Pancreas (tissue), 10 donors: ENCODE measurements at regions not wholly inside any gene's neighbourhood (a gene's known extent, or its start where the extent isn't known, plus 50 kb on each side); places are given as distances from the start of the nearest gene placed in this dataset.
"Not testable (repeated sequence)": the region's sequence is repeated elsewhere in the genome, so short reads cannot be mapped to it uniquely, and the experiment has no call there.

Experiments used
- ATAC-seq, 4 donors: fragments of 200-7000 bp; cut with Tn5 transposase; one replicate each; pipeline versions ENCODE4 v1.8.0 to v1.9.1; 2020; ENCODE audit warnings: mild to moderate bottlenecking in 4 of 4, moderate library complexity in 4 of 4
- DNase-seq, 6 donors: peaks; one replicate each; pipeline ENCODE4 v3.0.0-alpha.2; 2020
- FAIRE-seq: peaks from 2 replicates; lab custom pipeline; 2012; peaks lifted over from hg19 to GRCh38; lab: Jason Lieb, UNC
- H3K27ac ChIP-seq, 4 donors: fragments of 200-600 bp; sonication (generic); 1 replicate in 3 of 4; 2 replicates in 1 of 4; pipeline versions ENCODE4 v1.5.0 to v1.8.0; 2020
- H3K27me3 ChIP-seq, 4 donors: fragments of 200-600 bp; one replicate each; pipeline ENCODE4 v1.8.0; 2021
- H3K36me3 ChIP-seq, 3 donors: fragments of 200-600 bp; sonication (generic) in 1 of 3; one replicate each; pipeline versions ENCODE4 v1.5.0 to v1.8.0; 2020 to 2021
- H3K4me1 ChIP-seq, 3 donors: fragments of 200-600 bp; one replicate each; pipeline ENCODE4 v1.8.0; 2021
- H3K4me3 ChIP-seq, 4 donors: fragments of 200-600 bp; sonication (generic) in 2 of 4; one replicate each; pipeline versions ENCODE4 v1.5.0 to v1.8.0; 2020 to 2021
- H3K9me3 ChIP-seq, 4 donors: fragments of 200-600 bp; one replicate each; pipeline ENCODE4 v1.8.0; 2021
- CTCF ChIP-seq, 4 donors: fragments of 200-600 bp; sonication (generic) in 3 of 4; IDR thresholded peaks; one replicate each; pipeline versions ENCODE4 v1.5.0 to v1.8.0; 2021; ENCODE audit warnings: antibody characterized with exemption in 4 of 4
- WGBS, 2 donors: extraction: QIAGEN DNeasy Blood & Tissue Kit; methylation state at CpG; one replicate each; pipeline ENCODE4 v1.1.7; 2013; 5-methylcytosine and 5-hydroxymethylcytosine counted together
- intact Hi-C, 3 donors: fragments of 100-400 bp; cut with DNase I; formaldehyde crosslinking; loops; one replicate each; pipeline versions ENCODE4 v1.11.1 to v1.14.2; 2022
- donor health status: healthy with polysubstance abuse.
- donor health status: DM: no; HTN: no; CAD: no; lungs with moderate emphysema.
- donor health status: DM: no; HTN: no; CAD: no.
- donor health status: control.
- donor health status: control.
- donor health status: Bipolar disorder and iron deficiency.
- donor health status: DM: yes; HTN: yes; CAD: no.
- donor health status: DM: no; HTN: no; CAD: no.
- donor health status: DM: no; HTN: no; CAD: no.
- donor health status: DM: yes; HTN: yes; CAD: no.

GRCh38 chr13:24597906-24598670 lies 82.1 kb upstream of the ATP12A start:
- H3K27ac ChIP-seq, H3K27me3 ChIP-seq, FAIRE-seq, intact Hi-C loops, ATAC-seq, H3K9me3 ChIP-seq, H3K4me1 ChIP-seq, H3K4me3 ChIP-seq, DNase-seq, H3K36me3 ChIP-seq: not testable (repeated sequence)
- 76 to 77% methylated on average over 3 of the region's 3 CpGs for WGBS, 2 donors

GRCh38 chr13:24599019-24599791 lies 81.0 kb upstream of the ATP12A start:
- 78 to 84% methylated on average over 10 of the region's 10 CpGs for WGBS, 2 donors
- H3K4me1 ChIP-seq, intact Hi-C loops, ATAC-seq, FAIRE-seq, H3K27ac ChIP-seq, H3K27me3 ChIP-seq, H3K9me3 ChIP-seq, H3K36me3 ChIP-seq, DNase-seq, H3K4me3 ChIP-seq: not testable (repeated sequence)

- Histone ChIP-seq H3K4me1 (no peaks in the 10 kb centered on the region), H3K4me3 (no peak overlapping the region), H3K27me3 (no peaks in the 10 kb centered on the region), H3K36me3 (no peaks in the 10 kb centered on the region), H3K9me3 (no peaks in the 10 kb centered on the region), H3K27ac (no peak overlapping the region)
- ATAC-seq (peak; percentile 63 to 89 (median 74)), FAIRE-seq (no peak), DNase-seq (peak in 3 of 6 donors; percentile 18 to 28 (median 22))
- 67 to 89% methylated on average over 6 of the region's 6 CpGs for WGBS, 2 donors
- intact Hi-C loops = no loop called here
- no peak for TF ChIP-seq CTCF (IDR thresholded peaks at IDR 0.05)
Measured at GRCh38 chr13:24605923-24606372, 74.3 kb upstream of the ATP12A start.

- no peak for DNase-seq
- intact Hi-C loops = no loop called here
- H3K36me3 ChIP-seq = no peaks in the 10 kb centered on the region
- TF ChIP-seq CTCF (IDR thresholded peaks at IDR 0.05) = no peak
- no peaks in the 10 kb centered on the region for H3K27me3 ChIP-seq
- no peaks in the 10 kb centered on the region for H3K9me3 ChIP-seq
- H3K4me3 ChIP-seq = no peak overlapping the region
- no peak for FAIRE-seq
- no peak for ATAC-seq
- no peak overlapping the region for H3K27ac ChIP-seq
- H3K4me1 ChIP-seq = no peaks in the 10 kb centered on the region
- 81 to 87% methylated on average over 6 of the region's 6 CpGs for WGBS, 2 donors
Measured at GRCh38 chr13:24606486-24607170, 73.6 kb upstream of the ATP12A start.

GRCh38 chr13:24610956-24611355 lies 69.3 kb upstream of the ATP12A start:
- intact Hi-C loops = no loop called here
- FAIRE-seq = no peak
- H3K36me3 ChIP-seq = no peaks in the 10 kb centered on the region
- no peak overlapping the region for H3K27ac ChIP-seq
- H3K4me3 ChIP-seq = no peak overlapping the region
- TF ChIP-seq CTCF (IDR thresholded peaks at IDR 0.05) = no peak
- WGBS, 2 donors = 61 to 73% methylated on average over 3 of the region's 3 CpGs
- H3K4me1 ChIP-seq = no peaks in the 10 kb centered on the region
- no peaks in the 10 kb centered on the region for H3K27me3 ChIP-seq
- H3K9me3 ChIP-seq = no peaks in the 10 kb centered on the region
- DNase-seq = no peak
- no peak for ATAC-seq
